K562 (cell line): ENCODE measurements at regions not wholly inside any gene's neighbourhood (a gene's known extent, or its start where the extent isn't known, plus 50 kb on each side); places are given as distances from the start of the nearest gene placed in this dataset.

Source experiments
- FOXJ3 ChIP-seq: sonication (generic); formaldehyde crosslinking; IDR thresholded peaks from 2 replicates; pipeline ENCODE4 v1.4.0; 2020; ENCODE audit warnings: mild to moderate bottlenecking, missing genetic modification reagents
- KDM2B ChIP-seq: fragments of 250-450 bp; sonication (Bioruptor Pico); IDR thresholded peaks from 2 replicates; pipeline ENCODE4 v1.8.0; 2021; ENCODE audit warnings: mild to moderate bottlenecking, moderate library complexity
- MTA3 ChIP-seq: fragments of 450-650 bp; formaldehyde crosslinking; IDR thresholded peaks from 2 replicates; pipeline ENCODE4 v1.6.1; 2017; ENCODE audit warnings: mild to moderate bottlenecking, borderline replicate concordance
- MXI1 ChIP-seq: IDR thresholded peaks from 2 replicates; pipeline ENCODE4 v1.6.1; 2011; ENCODE audit warnings: low read depth, mild to moderate bottlenecking, improper control_type of control experiment, low read length
- NR2C2 ChIP-seq, 2 experiments: fragments of 200-800 bp in 1 of 2; sonication (Bioruptor generic) in 1 of 2; sonication (generic) in 1 of 2; formaldehyde crosslinking in 1 of 2; IDR thresholded peaks; 2 replicates each; pipeline versions ENCODE4 v1.6.1 to v1.8.0; 2016 to 2022; ENCODE audit warnings: mild to moderate bottlenecking in 1 of 2, missing compliant biosample characterization in 1 of 2, missing genetic modification characterization in 1 of 2, missing genetic modification reagents in 1 of 2
- NR2F6 ChIP-seq: fragments of 450-650 bp; formaldehyde crosslinking; IDR thresholded peaks from 2 replicates; pipeline ENCODE4 v1.4.0; 2020; ENCODE audit warnings: mild to moderate bottlenecking
- PML ChIP-seq: IDR thresholded peaks from 2 replicates; pipeline ENCODE4 v1.6.1; 2012; ENCODE audit warnings: low read length, inconsistent platforms
- POLR2AphosphoS5 ChIP-seq: IDR thresholded peaks from 2 replicates; pipeline ENCODE4 v1.6.1; 2011; ENCODE audit warnings: mild to moderate bottlenecking, low read depth, low read length, moderate library complexity; ENCODE audit not compliant: control insufficient read depth, insufficient read depth
- SMARCA4 ChIP-seq: fragments of 450-650 bp; IDR thresholded peaks from 2 replicates; pipeline ENCODE4 v1.6.1; 2016
- SMARCC2 ChIP-seq: fragments of 450-650 bp; IDR thresholded peaks from 2 replicates; pipeline ENCODE4 v1.6.1; 2017; ENCODE audit warnings: antibody characterized with exemption, moderate library complexity, mild to moderate bottlenecking, low read depth
- TOE1 ChIP-seq, 2 experiments: fragments of 450-650 bp in 1 of 2; sonication (generic) in 1 of 2; formaldehyde crosslinking in 1 of 2; IDR thresholded peaks; 2 replicates each; pipeline versions ENCODE4 v1.7.1 to v1.8.0; 2016 to 2022; ENCODE audit warnings: borderline replicate concordance in 2 of 2, mild to moderate bottlenecking in 2 of 2, antibody characterized with exemption in 1 of 2, inconsistent platforms in 1 of 2, low read depth in 1 of 2, missing genetic modification reagents in 1 of 2, moderate library complexity in 1 of 2
- TF ChIP-seq, protein P1 (sequence below): fragments of 150-350 bp; conservative IDR thresholded peaks from 2 replicates; pipeline ENCODE4 v1.6.1; 2014; ENCODE audit warnings: low read length
- TF ChIP-seq, protein P2 (sequence below), 3 experiments: IDR thresholded peaks in 2 of 3; conservative IDR thresholded peaks in 1 of 3; 2 replicates each; pipeline ENCODE4 v1.5.1; 2011 to 2012; ENCODE audit warnings: low read length in 3 of 3, mild to moderate bottlenecking in 3 of 3, control low read depth in 2 of 3, improper control_type of control experiment in 1 of 3, inconsistent platforms in 1 of 3, low read depth in 1 of 3, mixed read lengths in 1 of 3, moderate library complexity in 1 of 3; ENCODE audit not compliant: insufficient read depth in 2 of 3
- TF ChIP-seq, protein P3 (sequence below), 2 experiments: fragments of 150-350 bp in 1 of 2; IDR thresholded peaks; 2 replicates each; pipeline ENCODE4 v1.6.1; 2012 to 2016; ENCODE audit warnings: low read depth in 2 of 2, low read length in 2 of 2, mild to moderate bottlenecking in 1 of 2, moderate library complexity in 1 of 2

DNA sequence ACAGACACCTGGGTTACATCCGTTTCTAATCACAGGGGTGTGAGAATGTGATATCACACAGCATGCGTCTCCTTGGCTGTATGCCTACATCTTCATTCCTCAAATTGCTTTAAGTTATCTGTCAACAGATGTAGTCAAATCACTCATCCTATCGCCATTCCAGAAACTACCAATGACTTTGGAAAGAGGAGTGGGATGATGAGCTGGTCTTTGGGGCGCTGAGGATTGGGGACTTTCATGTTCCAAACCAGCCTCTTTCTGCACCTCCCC lies 104.8 kb downstream of the NAV1 start:
- no peak for TF ChIP-seq MXI1
- no peak for TF ChIP-seq TOE1 (IDR thresholded peaks at IDR 0.05; ENCODE audit: borderline replicate concordance)
- no peak for TF ChIP-seq TOE1 (CRISPR knock-in tag; IDR thresholded peaks at IDR 0.05; ENCODE audit: borderline replicate concordance, low read depth)
- TF ChIP-seq, protein P1, sequence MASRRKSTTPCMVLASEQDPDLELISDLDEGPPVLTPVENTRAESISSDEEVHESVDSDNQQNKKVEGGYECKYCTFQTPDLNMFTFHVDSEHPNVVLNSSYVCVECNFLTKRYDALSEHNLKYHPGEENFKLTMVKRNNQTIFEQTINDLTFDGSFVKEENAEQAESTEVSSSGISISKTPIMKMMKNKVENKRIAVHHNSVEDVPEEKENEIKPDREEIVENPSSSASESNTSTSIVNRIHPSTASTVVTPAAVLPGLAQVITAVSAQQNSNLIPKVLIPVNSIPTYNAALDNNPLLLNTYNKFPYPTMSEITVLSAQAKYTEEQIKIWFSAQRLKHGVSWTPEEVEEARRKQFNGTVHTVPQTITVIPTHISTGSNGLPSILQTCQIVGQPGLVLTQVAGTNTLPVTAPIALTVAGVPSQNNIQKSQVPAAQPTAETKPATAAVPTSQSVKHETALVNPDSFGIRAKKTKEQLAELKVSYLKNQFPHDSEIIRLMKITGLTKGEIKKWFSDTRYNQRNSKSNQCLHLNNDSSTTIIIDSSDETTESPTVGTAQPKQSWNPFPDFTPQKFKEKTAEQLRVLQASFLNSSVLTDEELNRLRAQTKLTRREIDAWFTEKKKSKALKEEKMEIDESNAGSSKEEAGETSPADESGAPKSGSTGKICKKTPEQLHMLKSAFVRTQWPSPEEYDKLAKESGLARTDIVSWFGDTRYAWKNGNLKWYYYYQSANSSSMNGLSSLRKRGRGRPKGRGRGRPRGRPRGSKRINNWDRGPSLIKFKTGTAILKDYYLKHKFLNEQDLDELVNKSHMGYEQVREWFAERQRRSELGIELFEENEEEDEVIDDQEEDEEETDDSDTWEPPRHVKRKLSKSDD = no peak
- TF ChIP-seq, protein P2, sequence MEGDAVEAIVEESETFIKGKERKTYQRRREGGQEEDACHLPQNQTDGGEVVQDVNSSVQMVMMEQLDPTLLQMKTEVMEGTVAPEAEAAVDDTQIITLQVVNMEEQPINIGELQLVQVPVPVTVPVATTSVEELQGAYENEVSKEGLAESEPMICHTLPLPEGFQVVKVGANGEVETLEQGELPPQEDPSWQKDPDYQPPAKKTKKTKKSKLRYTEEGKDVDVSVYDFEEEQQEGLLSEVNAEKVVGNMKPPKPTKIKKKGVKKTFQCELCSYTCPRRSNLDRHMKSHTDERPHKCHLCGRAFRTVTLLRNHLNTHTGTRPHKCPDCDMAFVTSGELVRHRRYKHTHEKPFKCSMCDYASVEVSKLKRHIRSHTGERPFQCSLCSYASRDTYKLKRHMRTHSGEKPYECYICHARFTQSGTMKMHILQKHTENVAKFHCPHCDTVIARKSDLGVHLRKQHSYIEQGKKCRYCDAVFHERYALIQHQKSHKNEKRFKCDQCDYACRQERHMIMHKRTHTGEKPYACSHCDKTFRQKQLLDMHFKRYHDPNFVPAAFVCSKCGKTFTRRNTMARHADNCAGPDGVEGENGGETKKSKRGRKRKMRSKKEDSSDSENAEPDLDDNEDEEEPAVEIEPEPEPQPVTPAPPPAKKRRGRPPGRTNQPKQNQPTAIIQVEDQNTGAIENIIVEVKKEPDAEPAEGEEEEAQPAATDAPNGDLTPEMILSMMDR (IDR thresholded peaks at IDR 0.05 in 2 of 3, conservative IDR thresholded peaks at IDR 0.05 in 1 of 3; ENCODE audit: insufficient read depth in 2 of 3, low read depth in 1 of 3, low read length in 3 of 3) = no peak
- no peak for TF ChIP-seq POLR2AphosphoS5
- TF ChIP-seq NR2F6 (CRISPR knock-in tag) = no peak
- TF ChIP-seq SMARCA4 = no peak
- no peak for TF ChIP-seq FOXJ3 (CRISPR knock-in tag)
- TF ChIP-seq PML = no peak
- TF ChIP-seq, protein P3, sequence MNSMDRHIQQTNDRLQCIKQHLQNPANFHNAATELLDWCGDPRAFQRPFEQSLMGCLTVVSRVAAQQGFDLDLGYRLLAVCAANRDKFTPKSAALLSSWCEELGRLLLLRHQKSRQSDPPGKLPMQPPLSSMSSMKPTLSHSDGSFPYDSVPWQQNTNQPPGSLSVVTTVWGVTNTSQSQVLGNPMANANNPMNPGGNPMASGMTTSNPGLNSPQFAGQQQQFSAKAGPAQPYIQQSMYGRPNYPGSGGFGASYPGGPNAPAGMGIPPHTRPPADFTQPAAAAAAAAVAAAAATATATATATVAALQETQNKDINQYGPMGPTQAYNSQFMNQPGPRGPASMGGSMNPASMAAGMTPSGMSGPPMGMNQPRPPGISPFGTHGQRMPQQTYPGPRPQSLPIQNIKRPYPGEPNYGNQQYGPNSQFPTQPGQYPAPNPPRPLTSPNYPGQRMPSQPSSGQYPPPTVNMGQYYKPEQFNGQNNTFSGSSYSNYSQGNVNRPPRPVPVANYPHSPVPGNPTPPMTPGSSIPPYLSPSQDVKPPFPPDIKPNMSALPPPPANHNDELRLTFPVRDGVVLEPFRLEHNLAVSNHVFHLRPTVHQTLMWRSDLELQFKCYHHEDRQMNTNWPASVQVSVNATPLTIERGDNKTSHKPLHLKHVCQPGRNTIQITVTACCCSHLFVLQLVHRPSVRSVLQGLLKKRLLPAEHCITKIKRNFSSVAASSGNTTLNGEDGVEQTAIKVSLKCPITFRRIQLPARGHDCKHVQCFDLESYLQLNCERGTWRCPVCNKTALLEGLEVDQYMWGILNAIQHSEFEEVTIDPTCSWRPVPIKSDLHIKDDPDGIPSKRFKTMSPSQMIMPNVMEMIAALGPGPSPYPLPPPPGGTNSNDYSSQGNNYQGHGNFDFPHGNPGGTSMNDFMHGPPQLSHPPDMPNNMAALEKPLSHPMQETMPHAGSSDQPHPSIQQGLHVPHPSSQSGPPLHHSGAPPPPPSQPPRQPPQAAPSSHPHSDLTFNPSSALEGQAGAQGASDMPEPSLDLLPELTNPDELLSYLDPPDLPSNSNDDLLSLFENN (IDR thresholded peaks at IDR 0.05; ENCODE audit: low read depth in 2 of 2, low read length in 2 of 2) = no peak
- TF ChIP-seq KDM2B (CRISPR knock-in tag) = no peak
- TF ChIP-seq SMARCC2 = no peak
- TF ChIP-seq NR2C2 (CRISPR knock-in tag; IDR thresholded peaks at IDR 0.05) = no peak
- no peak for TF ChIP-seq NR2C2 (tag; IDR thresholded peaks at IDR 0.05)
- no peak for TF ChIP-seq MTA3
